Kidney (tissue), 13 donors: ENCODE measurements at regions not wholly inside any gene's neighbourhood (a gene's known extent, or its start where the extent isn't known, plus 50 kb on each side); places are given as distances from the start of the nearest gene placed in this dataset.
A peak's percentile ranks its signal among the peaks of the same experiment; 100 is the strongest.

Source experiments
- DNase-seq, 5 donors: peaks; one replicate each; pipeline ENCODE4 v3.0.0-alpha.2; 2013 to 2020
- FAIRE-seq: peaks from 2 replicates; lab custom pipeline; 2012; peaks lifted over from hg19 to GRCh38; lab: Jason Lieb, UNC
- H3K27ac ChIP-seq, 2 donors: one replicate each; pipeline ENCODE4 v1.7.0; 2013; ENCODE audit warnings: low read depth in 2 of 2, low read length in 2 of 2, inconsistent platforms in 1 of 2
- H3K27me3 ChIP-seq: one replicate; pipeline ENCODE4 v1.7.1; 2013; ENCODE audit warnings: low read length, inconsistent platforms; ENCODE audit not compliant: control insufficient read depth, insufficient read depth
- H3K36me3 ChIP-seq, 3 donors: one replicate each; pipeline versions ENCODE4 v1.7.0 to v1.7.1; 2013; ENCODE audit warnings: low read length in 3 of 3, control low read depth in 1 of 3, inconsistent platforms in 1 of 3; ENCODE audit not compliant: insufficient read depth in 3 of 3, control insufficient read depth in 2 of 3
- H3K4me1 ChIP-seq, 3 donors: one replicate each; pipeline versions ENCODE4 v1.7.0 to v1.7.1; 2013; ENCODE audit warnings: low read length in 3 of 3, inconsistent platforms in 1 of 3, low read depth in 1 of 3; ENCODE audit not compliant: control insufficient read depth in 2 of 3, insufficient read depth in 2 of 3
- H3K4me3 ChIP-seq, 3 donors: one replicate each; pipeline versions ENCODE4 v1.7.0 to v1.8.1; 2013; ENCODE audit warnings: low read length in 3 of 3, control low read depth in 1 of 3, inconsistent platforms in 1 of 3
- H3K9ac ChIP-seq, 3 donors: one replicate each; pipeline versions ENCODE4 v1.7.0 to v1.7.1; 2013; ENCODE audit warnings: low read length in 3 of 3, control low read depth in 1 of 3, inconsistent platforms in 1 of 3
- H3K9me3 ChIP-seq, 3 donors: one replicate each; pipeline versions ENCODE4 v1.7.0 to v1.7.1; 2013; ENCODE audit warnings: low read length in 3 of 3, control low read depth in 1 of 3, inconsistent platforms in 1 of 3; ENCODE audit not compliant: control insufficient read depth in 2 of 3, insufficient read depth in 1 of 3
- CTCF ChIP-seq: IDR thresholded peaks from 3 replicates; pipeline ENCODE4 v1.5.1; 2012; ENCODE audit warnings: mild to moderate bottlenecking, moderate library complexity, borderline replicate concordance; ENCODE audit not compliant: insufficient read depth; ENCODE audit errors: extremely low read depth
- intact Hi-C: fragments of 100-400 bp; cut with DNase I; formaldehyde crosslinking; loops from one replicate; pipeline ENCODE4 v1.11.1; 2022
- donor health status: control.
- donor health status: control.
- donor health status: control.
- donor health status: control.
- donor health status: control.
- donor health status: DM: yes; HTN: yes; CAD: no.
- donor health status: Normal renal cell carcinoma (clear cell type).

DNA sequence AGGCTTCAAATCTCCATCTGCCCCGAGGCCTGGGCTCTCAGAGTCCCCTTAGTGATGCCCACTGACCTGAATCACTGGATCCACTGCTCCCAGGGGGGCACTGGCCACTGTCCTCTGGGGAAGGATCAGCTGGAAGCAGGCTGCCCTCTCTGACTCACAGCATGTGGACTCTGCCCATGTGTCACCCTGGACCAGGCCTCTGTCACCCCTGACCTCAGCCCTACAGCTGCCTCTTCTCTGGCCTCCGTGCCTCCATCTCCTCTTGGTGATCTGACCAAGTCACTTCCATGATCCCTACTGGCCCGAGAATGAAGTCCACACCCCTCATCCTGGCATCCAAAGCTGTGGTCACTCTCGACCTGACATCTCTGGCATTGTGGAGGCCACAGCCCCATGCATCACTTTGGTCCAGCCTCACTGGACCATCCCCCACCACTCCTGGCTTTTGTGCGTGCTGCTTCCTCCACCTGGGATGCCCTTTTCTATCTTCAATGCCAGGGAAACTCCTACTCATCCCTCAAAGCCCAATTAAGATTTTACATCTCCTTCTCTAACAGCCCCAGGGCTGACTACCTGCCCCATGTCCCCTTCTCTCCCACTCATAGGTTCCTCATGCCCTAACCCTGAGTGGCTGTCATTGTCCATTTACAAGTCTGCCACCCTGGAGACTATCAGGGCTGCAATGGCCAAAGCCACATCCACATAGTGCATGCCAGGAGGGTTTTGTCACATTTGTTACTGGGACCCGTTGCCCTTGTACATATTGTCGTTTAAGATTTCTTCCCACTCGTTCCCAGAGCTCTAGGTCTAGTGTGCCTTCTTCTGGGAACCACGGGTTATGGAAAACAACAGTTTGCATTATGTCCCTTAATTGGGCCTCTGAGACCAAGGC lies 685.0 kb downstream of the MATN1 start:
- no peaks in the 10 kb centered on the region for H3K9me3 ChIP-seq
- DNase-seq, result peak in 2 of 5 donors; percentile 25 to 37
- no peak overlapping the region for H3K9ac ChIP-seq

GRCh38 chr1:30037251-30038118 lies 685.9 kb downstream of the MATN1 start:
- Histone ChIP-seq H3K4me3 (no peak overlapping the region), H3K9me3 (no peaks in the 10 kb centered on the region), H3K9ac (no peak overlapping the region), H3K4me1 (no peaks in the 10 kb centered on the region), H3K27ac (no peak overlapping the region), H3K36me3 (no peaks in the 10 kb centered on the region), H3K27me3 (no peaks in the 10 kb centered on the region)
- intact Hi-C loops, result no loop called here
- no peak for TF ChIP-seq CTCF
- peak in 2 of 5 donors; percentile 11 to 35 for DNase-seq
- FAIRE-seq, result no peak

More for the DNA sequence above, 685.0 kb downstream of the MATN1 start:
- Histone ChIP-seq H3K27me3 (no peaks in the 10 kb centered on the region), H3K36me3 (no peaks in the 10 kb centered on the region), H3K4me3 (no peak overlapping the region), H3K27ac (no peak overlapping the region), H3K4me1 (no peaks in the 10 kb centered on the region)
- no peak for TF ChIP-seq CTCF
- FAIRE-seq, result no peak
- intact Hi-C loops, result no loop called here

- Histone ChIP-seq H3K27me3 (no peaks in the 10 kb centered on the region), H3K27ac (no peak overlapping the region), H3K36me3 (no peaks in the 10 kb centered on the region), H3K9me3 (no peaks in the 10 kb centered on the region), H3K4me3 (no peak overlapping the region), H3K4me1 (no peaks in the 10 kb centered on the region), H3K9ac (no peak overlapping the region)
- FAIRE-seq, result no peak
- intact Hi-C loops, result no loop called here
- no peak for TF ChIP-seq CTCF
- DNase-seq, result no peak
These were observed 686.7 kb downstream of the MATN1 start for GRCh38 chr1:30036666-30037065.
